AG04449 (cell line): ENCODE measurements at regions not wholly inside any gene's neighbourhood (a gene's known extent, or its start where the extent isn't known, plus 50 kb on each side); places are given as distances from the start of the nearest gene placed in this dataset.
A peak's percentile ranks its signal among the peaks of the same experiment; 100 is the strongest.

Experiments
- CTCF ChIA-PET: fragments of 350-600 bp; formaldehyde crosslinking; extraction: SDS; loops from one replicate; lab custom pipeline; 2021; ENCODE audit warnings: antibody characterized with exemption; lab: Yijun Ruan, JAX
- POLR2A ChIA-PET: fragments of 400-600, 350-600 bp; formaldehyde crosslinking; extraction: SDS; loops from one replicate; lab custom pipeline; 2020; ENCODE audit warnings: antibody characterized with exemption, inconsistent platforms; lab: Yijun Ruan, JAX
- DNase-seq: peaks from one replicate; pipeline ENCODE4 v3.0.0-alpha.2; 2010; ENCODE audit warnings: low read depth, low spot score
- H3K4me3 ChIP-seq: 2 replicates; pipeline ENCODE4 v1.5.1; 2011; ENCODE audit warnings: low read depth, mild to moderate bottlenecking, control low read depth, low read length
- TF ChIP-seq, protein P1 (sequence below): IDR thresholded peaks from one replicate; pipeline ENCODE4 v1.5.1; 2011; ENCODE audit warnings: mild to moderate bottlenecking, moderate library complexity, low read length, control low read depth, inconsistent platforms; ENCODE audit not compliant: insufficient read depth; ENCODE audit errors: missing control alignments

DNA sequence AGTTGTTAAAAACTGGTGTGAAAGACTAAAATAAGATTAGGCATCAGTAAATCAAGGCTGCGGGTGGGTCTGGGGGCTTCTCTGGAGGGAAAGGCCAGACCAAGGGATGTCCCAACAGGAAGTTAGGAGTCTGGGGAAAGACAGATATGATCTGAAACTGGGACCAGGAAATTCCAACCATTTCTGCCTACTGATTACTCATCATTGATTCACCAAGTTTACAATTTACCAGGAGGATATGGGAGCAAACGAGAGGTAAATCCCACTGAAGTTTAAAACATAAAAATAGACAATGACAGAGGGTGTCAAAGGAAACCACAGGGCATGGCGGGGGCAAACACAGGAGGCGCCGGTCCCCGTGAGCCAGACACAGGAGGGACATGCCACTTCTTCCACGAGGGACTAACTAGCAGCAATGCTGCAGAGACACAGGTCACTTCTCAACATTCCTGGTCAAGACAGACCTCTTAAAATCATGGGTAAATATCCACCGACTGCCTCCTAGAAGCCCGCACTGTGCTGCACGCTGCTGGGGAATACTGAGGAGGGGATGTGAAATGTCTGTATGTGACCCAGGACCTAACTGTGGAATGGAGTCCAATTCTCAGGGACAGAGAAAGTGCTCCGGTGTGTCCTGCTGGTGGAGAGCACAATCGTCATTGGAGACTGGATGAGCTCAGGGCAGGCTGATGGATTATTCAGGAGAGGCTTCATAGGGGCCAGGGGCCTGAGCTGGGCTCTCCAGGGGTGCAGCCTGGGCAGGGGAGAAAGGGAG lies 153.4 kb upstream of the KLF14 start:
- peak overlapping the region; percentile 6 for H3K4me3 ChIP-seq
- TF ChIP-seq, protein P1, sequence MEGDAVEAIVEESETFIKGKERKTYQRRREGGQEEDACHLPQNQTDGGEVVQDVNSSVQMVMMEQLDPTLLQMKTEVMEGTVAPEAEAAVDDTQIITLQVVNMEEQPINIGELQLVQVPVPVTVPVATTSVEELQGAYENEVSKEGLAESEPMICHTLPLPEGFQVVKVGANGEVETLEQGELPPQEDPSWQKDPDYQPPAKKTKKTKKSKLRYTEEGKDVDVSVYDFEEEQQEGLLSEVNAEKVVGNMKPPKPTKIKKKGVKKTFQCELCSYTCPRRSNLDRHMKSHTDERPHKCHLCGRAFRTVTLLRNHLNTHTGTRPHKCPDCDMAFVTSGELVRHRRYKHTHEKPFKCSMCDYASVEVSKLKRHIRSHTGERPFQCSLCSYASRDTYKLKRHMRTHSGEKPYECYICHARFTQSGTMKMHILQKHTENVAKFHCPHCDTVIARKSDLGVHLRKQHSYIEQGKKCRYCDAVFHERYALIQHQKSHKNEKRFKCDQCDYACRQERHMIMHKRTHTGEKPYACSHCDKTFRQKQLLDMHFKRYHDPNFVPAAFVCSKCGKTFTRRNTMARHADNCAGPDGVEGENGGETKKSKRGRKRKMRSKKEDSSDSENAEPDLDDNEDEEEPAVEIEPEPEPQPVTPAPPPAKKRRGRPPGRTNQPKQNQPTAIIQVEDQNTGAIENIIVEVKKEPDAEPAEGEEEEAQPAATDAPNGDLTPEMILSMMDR = no peak
- DNase-seq = peak; percentile 63
- ChIA-PET POLR2A (interaction anchor here (0.7 to 1.2 kb wide), 2 partner anchors 26 to 73 kb away, joined by 3 to 4 read pairs; no protein-coding TSS in a partner anchor), CTCF (interaction anchor here (0.6 to 4.3 kb wide), 9 partner anchors 8 to 153 kb away, joined by 3 to 34 read pairs (median 4); no protein-coding TSS in a partner anchor)

DNA sequence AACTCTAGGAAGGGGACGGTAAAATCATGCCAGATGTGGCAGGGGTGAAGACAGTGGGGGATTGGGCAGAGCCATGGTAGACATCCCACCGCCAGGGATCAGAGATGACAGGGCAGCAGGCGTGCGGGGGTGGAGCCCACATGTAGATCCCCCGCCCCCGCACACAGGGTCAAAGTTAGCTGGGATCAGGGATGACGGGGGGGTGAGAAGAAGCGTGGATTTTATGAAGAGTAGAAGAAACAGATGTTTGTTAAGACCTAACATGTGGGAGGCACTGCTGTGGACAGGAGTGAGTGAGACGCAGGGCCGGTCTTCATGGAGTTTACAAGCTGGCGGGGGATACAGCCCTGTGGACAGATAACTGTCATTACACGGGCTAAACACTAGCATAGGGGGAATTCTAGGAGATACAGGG lies 154.0 kb upstream of the KLF14 start:
- no peak for DNase-seq
- H3K4me3 ChIP-seq = peak overlapping the region; percentile 6; the same call in 1 of the 2 replicates
- CTCF ChIA-PET = interaction anchor here (0.6 to 4.3 kb wide), 8 partner anchors 9 to 152 kb away, joined by 3 to 17 read pairs (median 4); no protein-coding TSS in a partner anchor

GRCh38 chr7:130888468-130888867 lies 154.5 kb upstream of the KLF14 start:
- DNase-seq = no peak
- CTCF ChIA-PET = interaction anchor here (0.8 to 4.3 kb wide), 8 partner anchors 9 to 154 kb away, joined by 3 to 17 read pairs (median 4); no protein-coding TSS in a partner anchor
- no peak overlapping the region; the same call in 1 of the 2 replicates for H3K4me3 ChIP-seq
- POLR2A ChIA-PET = interaction anchor here (0.7 kb wide), 1 partner anchor 41 kb away, joined by 4 read pairs; no protein-coding TSS in a partner anchor
- TF ChIP-seq, protein P1 = no peak

More for the DNA sequence above, 154.0 kb upstream of the KLF14 start:
- TF ChIP-seq, protein P1 = no peak
- POLR2A ChIA-PET = no interaction called here

DNA sequence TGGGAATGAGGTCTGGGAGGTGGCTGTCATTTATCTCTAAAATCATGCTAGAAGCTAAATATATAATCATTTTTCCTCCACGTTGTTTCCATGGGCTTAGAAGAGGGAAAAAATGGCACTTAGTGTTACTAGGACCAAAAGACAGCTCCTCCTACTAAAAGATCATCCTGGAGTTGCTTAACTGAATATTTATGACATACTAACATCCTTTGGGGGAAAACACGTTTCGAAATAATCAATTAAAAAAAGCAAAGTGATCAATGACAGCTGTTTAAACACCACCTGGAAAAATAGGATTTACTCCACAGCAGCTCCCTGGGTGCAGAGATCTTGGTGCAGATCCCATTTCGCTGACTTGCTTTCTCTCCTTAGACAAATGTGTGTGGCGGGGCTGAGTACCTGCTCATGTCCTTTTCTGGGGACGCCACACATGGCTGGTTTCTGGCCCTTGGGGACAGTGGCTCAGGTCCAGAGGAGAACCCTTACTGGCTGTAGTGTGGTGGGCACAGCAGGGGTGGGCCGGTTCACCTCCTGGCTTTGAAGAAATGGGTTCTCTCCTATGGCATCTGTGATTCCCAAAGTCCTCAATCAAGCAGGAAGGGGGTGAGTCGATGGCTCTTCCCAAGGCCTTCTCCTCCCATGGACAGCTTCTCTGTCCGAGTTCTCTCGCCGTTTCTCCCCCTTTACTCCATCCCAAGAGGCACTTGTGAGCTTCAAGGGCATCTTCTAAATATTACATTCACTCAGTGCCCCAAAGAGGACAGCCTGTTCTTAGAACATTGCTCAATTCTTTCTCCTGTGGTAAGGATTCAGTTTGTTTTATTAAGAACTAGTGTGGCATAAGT lies 156.4 kb upstream of the KLF14 start:
- TF ChIP-seq, protein P1 = no peak
- ChIA-PET POLR2A (interaction anchor here (0.7 to 1.4 kb wide), 4 partner anchors 14 to 150 kb away, joined by 3 to 5 read pairs (median 3); no protein-coding TSS in a partner anchor), CTCF (interaction anchor here (0.8 to 4.3 kb wide), 4 partner anchors 16 to 150 kb away, joined by 3 to 17 read pairs (median 4); no protein-coding TSS in a partner anchor)
- no peak for DNase-seq
- no peak overlapping the region for H3K4me3 ChIP-seq

DNA sequence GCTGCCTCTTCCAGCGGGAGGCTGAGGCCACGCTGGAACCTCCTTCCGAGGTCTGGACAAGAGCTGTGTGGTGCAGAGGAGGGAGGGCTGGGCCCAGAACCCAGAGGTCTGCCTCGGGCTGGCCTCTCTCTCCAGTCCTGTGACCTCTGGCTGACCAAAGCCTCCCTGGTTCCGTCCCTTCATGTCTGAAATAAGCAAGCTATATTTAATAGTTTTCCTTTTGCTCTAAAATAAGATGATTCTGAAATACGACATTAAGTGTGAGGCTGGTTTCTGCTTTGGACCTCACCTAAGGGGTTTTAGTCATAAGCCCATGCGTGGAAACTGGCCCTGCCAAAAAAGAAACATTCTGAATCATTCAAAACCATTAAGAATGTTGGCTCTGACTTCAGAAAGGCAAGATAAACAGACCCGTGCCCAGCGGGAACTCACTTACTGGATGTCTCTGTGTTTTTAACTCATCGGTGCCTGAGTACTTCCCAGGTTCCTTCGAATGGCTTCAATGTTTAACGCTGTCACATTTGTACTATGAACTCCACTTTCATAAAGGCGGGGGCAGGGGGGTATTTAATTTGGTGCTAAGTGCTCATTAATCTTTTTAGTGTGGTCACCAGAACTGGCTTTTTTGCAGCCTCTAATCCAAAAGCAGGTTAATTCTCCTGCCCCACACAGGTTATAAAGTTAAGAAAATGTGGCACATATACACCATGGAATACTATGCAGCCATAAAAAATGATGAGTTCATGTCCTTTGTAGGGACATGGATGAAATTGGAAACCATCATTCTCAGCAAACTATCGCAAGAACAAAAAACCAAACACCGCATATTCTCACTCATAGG lies 157.5 kb upstream of the KLF14 start:
- H3K4me3 ChIP-seq = peak overlapping the region; percentile 37; the same call in 1 of the 2 replicates
- TF ChIP-seq, protein P1 = no peak
- ChIA-PET POLR2A (interaction anchor here (0.7 to 1.0 kb wide), 4 partner anchors 13 to 1458 kb away, joined by 3 read pairs; no protein-coding TSS in a partner anchor), CTCF (interaction anchor here (1.0 to 4.3 kb wide), 2 partner anchors 17 to 149 kb away, joined by 3 to 17 read pairs; no protein-coding TSS in a partner anchor)
- DNase-seq = peak; percentile 66
